Glomerular visceral epithelial cell (primary cell): ENCODE measurements at regions not wholly inside any gene's neighbourhood (a gene's known extent, or its start where the extent isn't known, plus 50 kb on each side); places are given as distances from the start of the nearest gene placed in this dataset.
"Not testable (repeated sequence)": the region's sequence is repeated elsewhere in the genome, so short reads cannot be mapped to it uniquely, and the experiment has no call there.

ENCODE experiments used
- DNase-seq: peaks from one replicate; pipeline ENCODE4 v3.0.0-alpha.2; 2016; ENCODE audit errors: extremely low spot score

- DNase-seq = no peak
These were observed 226.0 kb downstream of the C7orf25 start for GRCh38 chr7:42685911-42686310.

DNA sequence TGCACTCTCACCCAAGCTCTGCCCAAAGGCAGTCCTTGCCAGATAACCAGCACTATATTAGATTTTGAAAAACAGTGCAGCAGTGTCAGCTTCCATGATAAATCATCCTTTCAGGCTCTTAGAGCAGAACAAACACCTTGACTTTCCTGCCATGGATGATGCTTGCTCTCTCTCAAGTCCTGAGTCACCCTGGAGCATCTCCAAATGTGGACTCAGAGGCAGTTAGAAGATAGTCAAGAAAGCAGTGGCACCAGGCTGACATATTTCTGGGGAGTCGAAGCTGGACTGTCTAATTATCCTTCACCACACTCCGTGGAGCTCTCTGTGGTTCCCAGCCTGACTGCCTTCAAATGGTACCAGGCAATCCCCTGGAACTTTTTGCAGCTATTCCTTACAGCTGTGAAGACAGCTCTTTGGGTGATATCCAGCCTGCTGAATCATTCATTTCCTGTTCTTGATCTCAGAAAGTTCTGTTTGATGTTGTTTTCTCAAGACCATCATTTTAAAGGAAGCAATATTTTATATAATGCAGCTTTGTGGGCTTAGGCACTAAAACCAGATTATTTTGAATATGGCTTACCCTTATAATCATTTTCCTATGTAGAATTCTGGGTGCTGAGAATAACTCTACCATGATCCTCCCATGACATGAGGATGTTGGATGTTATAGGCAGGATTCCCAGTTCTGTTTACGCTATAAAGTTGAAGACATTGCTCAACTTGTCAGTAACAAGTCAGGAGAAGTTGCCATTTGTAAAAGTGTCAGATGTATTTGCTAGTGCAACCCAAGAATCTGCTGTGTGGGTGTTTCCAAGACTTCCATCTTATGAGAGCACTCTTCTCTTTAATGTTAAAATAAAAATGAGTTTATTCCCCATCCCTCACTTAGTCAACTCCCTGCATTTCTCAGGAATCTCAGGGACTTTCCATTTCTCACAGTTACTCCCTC lies 233.8 kb downstream of the C7orf25 start:
- peak; percentile 81 for DNase-seq

GRCh38 chr7:42674541-42674940 lies 237.3 kb downstream of the C7orf25 start:
- DNase-seq = no peak

- DNase-seq = no peak
These were observed 237.9 kb downstream of the C7orf25 start for GRCh38 chr7:42673951-42674350.

DNA sequence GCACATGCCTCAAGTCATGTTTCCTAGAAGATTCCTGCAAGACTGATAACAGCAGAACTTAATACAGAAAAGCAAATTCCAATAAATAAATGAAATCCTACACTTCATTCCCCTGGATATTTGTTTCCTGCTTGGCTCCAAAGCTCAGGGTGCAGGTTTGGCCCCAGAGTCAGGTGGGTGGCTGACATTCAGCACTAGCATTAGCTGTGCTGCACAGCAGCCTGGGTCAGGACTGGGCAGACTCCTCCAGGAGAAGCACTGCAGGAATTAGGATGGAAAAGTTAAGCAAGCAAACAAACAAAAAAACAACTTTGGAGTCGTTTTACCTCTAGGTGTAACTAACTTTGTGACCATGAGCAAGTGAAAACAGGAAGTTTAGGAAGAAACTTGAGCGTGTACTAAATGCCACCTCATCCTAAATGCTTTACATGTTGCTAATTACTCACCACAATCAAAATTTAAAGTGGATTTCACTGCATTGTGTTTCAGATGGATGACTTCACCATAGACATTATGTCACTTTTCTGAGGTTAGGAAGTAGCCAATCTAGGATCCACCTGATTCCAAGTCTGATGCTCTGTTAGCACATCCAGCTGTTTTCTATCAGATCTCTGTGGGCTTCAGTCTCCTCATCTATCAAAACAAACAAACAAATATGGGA lies 239.4 kb downstream of the C7orf25 start:
- peak; percentile 9 for DNase-seq

GRCh38 chr7:42671627-42672026 lies 240.2 kb downstream of the C7orf25 start:
- no peak for DNase-seq

- DNase-seq = no peak
These were observed 244.9 kb downstream of the C7orf25 start for GRCh38 chr7:42666994-42667393.

- no peak for DNase-seq
These were observed 249.0 kb downstream of the C7orf25 start for GRCh38 chr7:42662862-42663261.

DNA sequence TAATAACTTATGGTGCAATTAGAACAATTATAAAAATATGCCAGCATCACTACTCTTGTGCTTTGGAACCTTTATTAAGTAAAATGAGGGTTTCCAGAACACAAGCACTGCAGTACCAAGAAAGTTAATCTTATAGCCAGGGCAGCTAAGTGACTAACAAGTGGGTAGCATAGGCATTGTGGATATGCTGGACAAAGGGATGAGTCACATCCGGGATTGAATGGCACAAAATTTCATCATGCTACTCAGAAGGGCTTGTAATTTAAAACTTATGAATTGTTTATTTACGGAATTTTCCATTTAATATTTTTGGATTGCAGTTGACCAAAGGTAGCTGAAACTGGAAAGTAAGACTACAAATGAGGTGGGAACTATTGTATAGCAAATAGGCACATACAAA lies 250.6 kb downstream of the C7orf25 start:
- peak; percentile 52 for DNase-seq

DNA sequence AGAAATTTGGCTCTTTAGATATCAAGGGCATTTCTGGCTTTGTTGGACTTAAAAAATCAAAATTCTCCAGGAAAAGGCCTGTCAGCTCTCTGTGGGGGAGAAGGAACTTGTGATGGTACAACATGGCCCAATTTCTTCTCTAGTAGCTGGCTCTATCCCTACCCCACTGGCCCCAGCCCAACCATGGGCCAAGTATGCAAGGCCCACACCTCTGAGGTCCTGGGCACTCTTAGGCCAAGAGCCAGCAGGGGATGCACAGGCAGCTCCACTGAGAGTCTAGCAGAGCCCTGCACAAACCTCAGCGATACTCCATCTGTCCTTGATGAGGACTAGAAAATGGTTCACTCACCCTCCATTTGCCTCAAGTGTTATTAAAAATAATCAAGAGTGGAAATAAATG lies 261.2 kb downstream of the C7orf25 start:
- no peak for DNase-seq

- no peak for DNase-seq
These were observed 261.7 kb downstream of the C7orf25 start for GRCh38 chr7:42650171-42650570.

DNA sequence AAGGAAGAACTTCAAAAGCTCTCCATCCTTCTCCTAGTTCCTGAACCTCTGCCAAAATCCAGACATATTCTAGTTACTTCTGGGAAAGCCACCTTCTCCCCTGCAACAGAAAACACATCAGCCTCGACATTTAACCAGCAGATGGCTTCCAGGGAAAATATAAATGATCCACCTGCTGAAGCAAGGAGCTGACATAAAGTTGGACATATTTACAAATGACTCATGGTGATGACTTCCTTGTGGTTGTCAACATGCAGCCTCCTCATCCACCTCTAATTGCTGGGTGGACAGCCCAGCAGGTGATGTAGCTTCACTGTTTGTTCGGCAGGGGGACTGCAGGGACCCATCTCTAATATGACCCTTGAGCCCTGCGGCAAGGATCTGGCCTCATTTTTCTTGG lies 266.0 kb downstream of the C7orf25 start:
- DNase-seq = no peak

- DNase-seq = no peak
These were observed 269.2 kb downstream of the C7orf25 start for GRCh38 chr7:42642699-42643098.

DNA sequence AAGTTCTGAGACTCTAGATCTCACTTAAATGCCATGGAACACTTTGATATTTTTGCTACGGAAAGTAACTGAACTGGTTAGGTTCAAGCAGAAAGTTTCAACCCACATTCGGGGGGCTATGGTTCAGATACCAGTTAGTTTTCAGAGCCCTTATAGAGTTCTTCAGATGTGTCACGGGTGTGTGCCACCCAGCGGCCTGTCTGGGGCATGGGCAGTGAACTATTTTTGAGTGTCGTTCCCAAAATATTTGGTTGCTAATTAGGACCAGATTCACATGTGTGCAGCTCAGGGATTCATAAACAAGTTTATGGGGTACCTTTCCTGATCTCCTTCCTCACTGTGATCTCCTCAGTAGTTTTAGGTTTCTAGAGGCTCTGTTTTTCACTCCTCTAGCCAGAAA lies 271.9 kb downstream of the C7orf25 start:
- no peak for DNase-seq

GRCh38 chr7:42636380-42636779 lies 275.5 kb downstream of the C7orf25 start:
- DNase-seq = not testable (repeated sequence)

GRCh38 chr7:42628054-42628453 lies 283.8 kb downstream of the C7orf25 start:
- no peak for DNase-seq

DNA sequence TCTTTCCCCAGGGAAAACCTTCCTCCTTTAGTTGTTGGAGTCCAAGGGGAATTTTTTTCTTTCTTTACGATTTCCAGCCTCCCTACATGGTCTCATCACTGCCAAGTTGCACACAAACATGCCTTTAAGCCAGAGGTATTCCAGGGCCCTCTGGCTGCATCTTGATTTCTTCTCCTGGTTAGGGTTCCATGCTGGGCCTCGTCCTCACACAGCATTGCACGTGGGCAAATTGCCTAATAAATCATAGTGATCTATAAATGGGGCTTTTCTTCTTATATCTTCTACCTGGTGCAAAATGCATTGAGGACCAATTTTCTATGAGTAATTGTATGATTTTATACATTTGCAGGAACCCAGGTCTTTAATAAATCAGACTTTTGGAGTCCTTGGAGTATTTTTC lies 284.2 kb downstream of the C7orf25 start:
- DNase-seq = no peak

- DNase-seq = no peak
These were observed 284.8 kb downstream of the C7orf25 start for GRCh38 chr7:42627101-42627500.

GRCh38 chr7:42625421-42625820 lies 286.4 kb downstream of the C7orf25 start:
- DNase-seq = no peak

- DNase-seq = no peak
These were observed 287.4 kb downstream of the C7orf25 start for GRCh38 chr7:42624471-42624870.

- DNase-seq = no peak
These were observed 290.2 kb downstream of the C7orf25 start for GRCh38 chr7:42621543-42622219.

- no peak for DNase-seq
These were observed 293.1 kb downstream of the C7orf25 start for GRCh38 chr7:42618651-42619360.
